NT2/D1 (cell line): ENCODE measurements at regions not wholly inside any gene's neighbourhood (a gene's known extent, or its start where the extent isn't known, plus 50 kb on each side); places are given as distances from the start of the nearest gene placed in this dataset.

Source experiments
- YY1 ChIP-seq: IDR thresholded peaks from 2 replicates; pipeline ENCODE4 v1.6.1; 2011; ENCODE audit not compliant: insufficient read length, insufficient read depth
- ZNF274 ChIP-seq: IDR thresholded peaks from 2 replicates; pipeline ENCODE4 v1.6.1; 2011; ENCODE audit warnings: mild to moderate bottlenecking, low read depth, low read length

- TF ChIP-seq YY1 (no peak), ZNF274 (no peak)
Observed at GRCh38 chr10:131702531-131703356, 198.1 kb upstream of the PPP2R2D start.
